GM12875 (cell line): ENCODE measurements at regions not wholly inside any gene's neighbourhood (a gene's known extent, or its start where the extent isn't known, plus 50 kb on each side); places are given as distances from the start of the nearest gene placed in this dataset.

Experiments
- H3K4me3 ChIP-seq: one replicate; pipeline ENCODE4 v1.5.1; 2011; ENCODE audit warnings: low read depth, low read length, control low read depth
- CTCF ChIP-seq: IDR thresholded peaks from 2 replicates; pipeline ENCODE4 v1.5.1; 2011; ENCODE audit warnings: low read depth, mild to moderate bottlenecking, control low read depth, inconsistent platforms, low read length, moderate library complexity, borderline replicate concordance; ENCODE audit not compliant: insufficient read depth

DNA sequence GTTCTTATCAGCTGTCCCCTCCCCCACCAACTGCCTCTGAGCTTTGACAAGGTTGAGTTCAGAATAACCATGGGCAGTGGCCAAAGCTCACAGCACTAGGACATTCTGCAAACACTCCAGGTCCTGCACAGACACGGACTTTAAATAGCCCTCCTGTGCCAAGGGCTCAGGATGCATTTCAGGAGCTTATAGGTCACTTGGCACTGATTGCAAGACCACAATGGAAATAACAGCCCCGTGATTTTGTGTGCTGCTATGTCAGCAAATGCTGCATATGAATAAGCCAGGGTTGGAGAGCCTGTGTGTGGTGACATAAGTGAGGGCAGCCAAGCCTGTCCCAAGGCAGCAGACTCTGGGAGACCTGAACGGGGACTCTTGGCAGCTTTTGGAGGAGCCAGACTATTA, 150.7 kb downstream of the DMRT2 start:
- TF ChIP-seq CTCF, result no peak
- no peak overlapping the region for H3K4me3 ChIP-seq

GRCh38 chr9:1201262-1201661, 151.1 kb downstream of the DMRT2 start:
- TF ChIP-seq CTCF, result no peak
- H3K4me3 ChIP-seq, result no peak overlapping the region

DNA sequence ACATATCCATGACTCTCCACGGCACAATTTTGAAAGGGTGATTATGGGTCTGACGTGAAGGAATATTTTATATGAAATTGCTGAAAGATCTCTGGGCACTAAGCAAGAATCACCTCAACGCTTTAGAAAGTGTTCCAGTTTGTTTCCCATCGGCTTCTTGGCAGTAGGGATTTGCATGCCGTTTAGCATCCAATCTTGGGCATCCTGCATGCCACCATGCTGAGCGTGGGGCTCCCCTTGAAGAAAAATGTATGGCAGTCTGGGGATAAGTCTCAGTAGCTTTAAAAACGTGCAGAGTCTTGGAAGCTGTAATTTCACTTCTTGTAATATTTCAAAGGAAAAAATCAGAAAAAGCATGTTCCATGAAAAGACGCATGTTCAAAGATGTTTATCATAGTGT, 151.7 kb downstream of the DMRT2 start:
- TF ChIP-seq CTCF, result no peak
- H3K4me3 ChIP-seq, result no peak overlapping the region

- no peak overlapping the region for H3K4me3 ChIP-seq
- no peak for TF ChIP-seq CTCF
Observed at GRCh38 chr9:1202512-1203280, 152.5 kb downstream of the DMRT2 start.

DNA sequence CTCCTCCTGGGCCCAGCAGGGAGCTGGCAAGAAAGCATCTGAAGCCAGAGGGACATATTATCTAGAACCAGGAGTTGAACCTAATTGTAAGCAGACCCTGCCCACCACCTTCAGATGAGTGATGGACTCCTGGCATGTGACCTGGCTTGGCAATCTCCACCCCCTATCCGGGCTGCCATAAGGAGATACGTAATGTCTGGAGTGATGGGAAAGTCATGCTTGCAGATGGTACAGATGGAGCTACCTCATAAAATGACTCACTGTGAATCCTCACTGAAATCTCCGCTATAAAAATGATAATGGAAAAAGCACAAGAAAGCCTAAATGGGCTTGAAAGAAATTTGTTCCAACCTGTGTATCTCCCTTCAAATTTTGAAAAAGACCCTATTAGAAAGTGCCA, 157.5 kb downstream of the DMRT2 start:
- TF ChIP-seq CTCF, result no peak
- no peak overlapping the region for H3K4me3 ChIP-seq

- no peak overlapping the region for H3K4me3 ChIP-seq
- no peak for TF ChIP-seq CTCF
Observed at GRCh38 chr9:1208157-1208556, 158.0 kb downstream of the DMRT2 start.

DNA sequence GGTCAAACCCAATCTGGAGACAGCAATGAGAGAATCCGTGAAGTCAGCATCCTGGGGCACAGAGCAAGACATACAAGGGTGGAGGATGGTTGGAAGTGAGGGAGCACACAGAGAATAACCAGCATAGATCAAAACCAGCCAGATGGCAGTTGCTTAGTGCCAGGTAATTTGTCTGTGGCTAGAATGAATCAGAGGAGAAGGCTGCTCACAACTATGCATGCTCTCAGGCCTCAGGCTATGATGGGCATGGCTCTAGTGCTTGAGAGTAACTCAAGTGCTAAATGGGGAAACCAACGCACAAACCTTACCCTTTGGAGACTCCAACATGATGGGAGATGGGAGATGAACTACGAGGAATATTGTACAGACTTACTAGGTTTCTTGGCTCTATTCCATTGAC, 160.8 kb downstream of the DMRT2 start:
- no peak for TF ChIP-seq CTCF
- H3K4me3 ChIP-seq, result no peak overlapping the region
